NCI-H1417 treated with DMSO at 0.1 percent for 48 hours (cell line): ENCODE measurements at regions not wholly inside any gene's neighbourhood (a gene's known extent, or its start where the extent isn't known, plus 50 kb on each side); places are given as distances from the start of the nearest gene placed in this dataset.

Experiments
- DNase-seq: peaks from one replicate; lab custom pipeline; 2025; lab: John Stamatoyannopoulos, UW

GRCh38 chr7:52980129-52980528, 55.3 kb upstream of the POM121L12 start:
- DNase-seq: no peak

GRCh38 chr7:52973126-52973525, 62.3 kb upstream of the POM121L12 start:
- DNase-seq: no peak

GRCh38 chr7:52962402-52963076, 72.9 kb upstream of the POM121L12 start:
- DNase-seq: no peak

- DNase-seq: no peak
Measured at GRCh38 chr7:52961084-52961483, 74.3 kb upstream of the POM121L12 start.

- no peak for DNase-seq
Measured at GRCh38 chr7:52959878-52960660, 75.4 kb upstream of the POM121L12 start.

GRCh38 chr7:52959336-52959735, 76.1 kb upstream of the POM121L12 start:
- DNase-seq: no peak

GRCh38 chr7:52958621-52959140, 76.8 kb upstream of the POM121L12 start:
- no peak for DNase-seq

GRCh38 chr7:52956379-52956915, 79.0 kb upstream of the POM121L12 start:
- no peak for DNase-seq

- DNase-seq: no peak
Measured at GRCh38 chr7:52955522-52955921, 79.9 kb upstream of the POM121L12 start.

GRCh38 chr7:52944921-52945320, 90.5 kb upstream of the POM121L12 start:
- DNase-seq: no peak

GRCh38 chr7:52940481-52940880, 95.0 kb upstream of the POM121L12 start:
- DNase-seq: no peak

GRCh38 chr7:52938455-52939133, 96.8 kb upstream of the POM121L12 start:
- no peak for DNase-seq

GRCh38 chr7:52936750-52937149, 98.7 kb upstream of the POM121L12 start:
- DNase-seq: no peak

GRCh38 chr7:52928591-52928990, 106.8 kb upstream of the POM121L12 start:
- DNase-seq: no peak

GRCh38 chr7:52925332-52925731, 110.1 kb upstream of the POM121L12 start:
- no peak for DNase-seq

GRCh38 chr7:52920977-52921376, 114.5 kb upstream of the POM121L12 start:
- no peak for DNase-seq

GRCh38 chr7:52917982-52918578, 117.4 kb upstream of the POM121L12 start:
- DNase-seq: no peak

- DNase-seq: no peak
Measured at GRCh38 chr7:52911795-52912194, 123.6 kb upstream of the POM121L12 start.

- DNase-seq: no peak
Measured at GRCh38 chr7:52911326-52911725, 124.1 kb upstream of the POM121L12 start.

- DNase-seq: no peak
Measured at GRCh38 chr7:52909935-52910334, 125.5 kb upstream of the POM121L12 start.

GRCh38 chr7:52909131-52909530, 126.3 kb upstream of the POM121L12 start:
- no peak for DNase-seq

- DNase-seq: no peak
Measured at GRCh38 chr7:52897713-52898112, 137.7 kb upstream of the POM121L12 start.
